PC-3 (cell line): ENCODE measurements at regions not wholly inside any gene's neighbourhood (a gene's known extent, or its start where the extent isn't known, plus 50 kb on each side); places are given as distances from the start of the nearest gene placed in this dataset.

Source experiments
- EZH2 ChIP-seq: fragments of 300-600 bp; sonication (generic); IDR thresholded peaks from one replicate; pipeline ENCODE4 v1.6.1; 2017; ENCODE audit warnings: antibody characterized with exemption, mild to moderate bottlenecking, low read length; ENCODE audit not compliant: unreplicated experiment
- TF ChIP-seq, protein P1 (sequence below): fragments of 300-600 bp; sonication (generic); conservative IDR thresholded peaks from 2 replicates; pipeline ENCODE4 v1.5.1; 2017; ENCODE audit warnings: antibody characterized with exemption, low read depth, mild to moderate bottlenecking, low read length

DNA sequence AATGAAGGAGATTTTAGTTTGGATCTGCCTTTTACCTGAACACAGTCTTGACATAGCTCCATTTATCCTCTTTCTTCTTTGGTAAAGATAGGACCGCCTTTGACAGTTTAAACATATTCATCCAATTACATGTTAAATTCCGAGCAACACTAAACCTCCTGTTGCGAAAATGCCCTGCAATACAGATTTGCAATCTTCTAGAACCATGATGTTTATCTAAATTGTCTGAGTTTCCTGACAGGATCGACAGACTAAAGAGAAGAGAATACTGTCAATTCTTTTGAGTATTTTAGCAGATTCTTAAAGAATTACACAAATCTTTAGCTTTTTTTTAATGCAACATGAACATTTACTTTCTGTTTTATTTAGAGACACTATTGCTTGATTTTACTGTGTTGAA is 1145.5 kb downstream of the CDH11 start:
- no peak for TF ChIP-seq EZH2
- TF ChIP-seq, protein P1, sequence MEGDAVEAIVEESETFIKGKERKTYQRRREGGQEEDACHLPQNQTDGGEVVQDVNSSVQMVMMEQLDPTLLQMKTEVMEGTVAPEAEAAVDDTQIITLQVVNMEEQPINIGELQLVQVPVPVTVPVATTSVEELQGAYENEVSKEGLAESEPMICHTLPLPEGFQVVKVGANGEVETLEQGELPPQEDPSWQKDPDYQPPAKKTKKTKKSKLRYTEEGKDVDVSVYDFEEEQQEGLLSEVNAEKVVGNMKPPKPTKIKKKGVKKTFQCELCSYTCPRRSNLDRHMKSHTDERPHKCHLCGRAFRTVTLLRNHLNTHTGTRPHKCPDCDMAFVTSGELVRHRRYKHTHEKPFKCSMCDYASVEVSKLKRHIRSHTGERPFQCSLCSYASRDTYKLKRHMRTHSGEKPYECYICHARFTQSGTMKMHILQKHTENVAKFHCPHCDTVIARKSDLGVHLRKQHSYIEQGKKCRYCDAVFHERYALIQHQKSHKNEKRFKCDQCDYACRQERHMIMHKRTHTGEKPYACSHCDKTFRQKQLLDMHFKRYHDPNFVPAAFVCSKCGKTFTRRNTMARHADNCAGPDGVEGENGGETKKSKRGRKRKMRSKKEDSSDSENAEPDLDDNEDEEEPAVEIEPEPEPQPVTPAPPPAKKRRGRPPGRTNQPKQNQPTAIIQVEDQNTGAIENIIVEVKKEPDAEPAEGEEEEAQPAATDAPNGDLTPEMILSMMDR: no peak
